Keratinocyte (primary cell): ENCODE measurements at regions not wholly inside any gene's neighbourhood (a gene's known extent, or its start where the extent isn't known, plus 50 kb on each side); places are given as distances from the start of the nearest gene placed in this dataset.

Experiments
- EZH2 ChIP-seq: IDR thresholded peaks from one replicate; pipeline ENCODE4 v1.6.1; 2012; ENCODE audit warnings: inconsistent platforms, mild to moderate bottlenecking, low read length, moderate library complexity
- TF ChIP-seq, protein P1 (sequence below), 3 experiments: IDR thresholded peaks in 1 of 3; conservative IDR thresholded peaks in 1 of 3; optimal IDR thresholded peaks in 1 of 3; 2 replicates in 2 of 3; 3 replicates in 1 of 3; pipeline versions ENCODE3 to v1.5.1; 2011; ENCODE audit warnings: low read length in 3 of 3, mild to moderate bottlenecking in 3 of 3, moderate library complexity in 2 of 3, control low read depth in 1 of 3, inconsistent platforms in 1 of 3; ENCODE audit not compliant: insufficient read depth in 2 of 3; ENCODE audit errors: extremely low read depth in 1 of 3

GRCh38 chr21:41621513-41621912, 113.6 kb upstream of the TMPRSS2 start:
- TF ChIP-seq, protein P1, sequence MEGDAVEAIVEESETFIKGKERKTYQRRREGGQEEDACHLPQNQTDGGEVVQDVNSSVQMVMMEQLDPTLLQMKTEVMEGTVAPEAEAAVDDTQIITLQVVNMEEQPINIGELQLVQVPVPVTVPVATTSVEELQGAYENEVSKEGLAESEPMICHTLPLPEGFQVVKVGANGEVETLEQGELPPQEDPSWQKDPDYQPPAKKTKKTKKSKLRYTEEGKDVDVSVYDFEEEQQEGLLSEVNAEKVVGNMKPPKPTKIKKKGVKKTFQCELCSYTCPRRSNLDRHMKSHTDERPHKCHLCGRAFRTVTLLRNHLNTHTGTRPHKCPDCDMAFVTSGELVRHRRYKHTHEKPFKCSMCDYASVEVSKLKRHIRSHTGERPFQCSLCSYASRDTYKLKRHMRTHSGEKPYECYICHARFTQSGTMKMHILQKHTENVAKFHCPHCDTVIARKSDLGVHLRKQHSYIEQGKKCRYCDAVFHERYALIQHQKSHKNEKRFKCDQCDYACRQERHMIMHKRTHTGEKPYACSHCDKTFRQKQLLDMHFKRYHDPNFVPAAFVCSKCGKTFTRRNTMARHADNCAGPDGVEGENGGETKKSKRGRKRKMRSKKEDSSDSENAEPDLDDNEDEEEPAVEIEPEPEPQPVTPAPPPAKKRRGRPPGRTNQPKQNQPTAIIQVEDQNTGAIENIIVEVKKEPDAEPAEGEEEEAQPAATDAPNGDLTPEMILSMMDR (optimal IDR thresholded peaks at IDR 0.05 in 1 of 3, IDR thresholded peaks at IDR 0.05 in 1 of 3, conservative IDR thresholded peaks at IDR 0.05 in 1 of 3; ENCODE audit: extremely low read depth in 1 of 3, insufficient read depth in 2 of 3, low read length in 3 of 3): no peak
- no peak for TF ChIP-seq EZH2
